ENCODE measurements at regions not wholly inside any gene's neighbourhood (a gene's known extent, or its start where the extent isn't known, plus 50 kb on each side); places are given as distances from the start of the nearest gene placed in this dataset.

DNA sequence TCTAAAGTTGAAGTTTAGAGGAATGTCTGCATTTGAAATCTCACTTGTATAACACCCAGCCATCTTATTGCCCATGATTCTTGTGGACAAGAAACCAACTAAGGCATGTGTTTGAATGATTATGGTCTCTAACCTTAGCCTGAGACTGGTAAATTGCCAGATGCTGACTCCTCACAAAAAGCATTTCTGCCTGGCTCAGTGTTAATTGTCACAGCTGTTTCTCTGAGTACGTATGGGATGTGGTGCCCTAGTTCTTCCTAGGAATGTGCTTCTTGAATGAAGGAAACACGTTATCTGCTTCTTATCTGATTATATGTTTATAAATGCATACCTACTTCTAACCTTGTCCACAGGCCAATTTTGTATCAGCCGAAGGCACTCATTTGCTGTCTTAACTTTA, 63.1 kb upstream of the NDP start:
- no peak overlapping the region for H2AFZ ChIP-seq (ENCODE audit: low read length)
- no peak overlapping the region for H3K9ac ChIP-seq (ENCODE audit: extremely low read depth, insufficient read length, low read length)
- H2AK5ac ChIP-seq (ENCODE audit: insufficient read length, low read length) = no peak overlapping the region
- no peak overlapping the region for H4K91ac ChIP-seq (ENCODE audit: insufficient read length, low read depth, low read length)
- no peak overlapping the region for H2BK20ac ChIP-seq (ENCODE audit: low read depth, low read length, poor library complexity, severe bottlenecking)
- H3K36me3 Mint-ChIP-seq (ENCODE audit: insufficient read depth in 1 of 3, low read depth in 3 of 3) = no peaks in the 10 kb centered on the region; a peak in 1 of 7 replicates
- H3K79me2 ChIP-seq (ENCODE audit: insufficient read depth, low read length) = no peaks in the 10 kb centered on the region
- H3K27me3 Mint-ChIP-seq (ENCODE audit: low read depth) = no peaks in the 10 kb centered on the region; the same call in 1 of the 2 replicates
- no peaks in the 10 kb centered on the region for H3K23me2 ChIP-seq (ENCODE audit: insufficient read length, low read depth, low read length, poor library complexity, severe bottlenecking)
- H3K4ac ChIP-seq (ENCODE audit: low read depth, low read length) = no peak overlapping the region
- H3K23ac ChIP-seq (ENCODE audit: insufficient read length, low read depth, low read length) = no peak overlapping the region
- peaks cover 7 to 17% of the 10 kb centered on the region in 2 experiments for H3K4me1 Mint-ChIP-seq
- H2BK120ac ChIP-seq (ENCODE audit: low read depth, low read length, poor library complexity, severe bottlenecking) = no peak overlapping the region
- no peak overlapping the region for H3T11ph ChIP-seq (ENCODE audit: low read length)
- H4K5ac ChIP-seq (ENCODE audit: insufficient read length, low read depth, low read length) = no peak overlapping the region
- H3K27ac Mint-ChIP-seq = no peak overlapping the region
- H2BK15ac ChIP-seq (ENCODE audit: low read depth, low read length) = no peak overlapping the region
- H3K56ac ChIP-seq (ENCODE audit: insufficient read length, low read depth, low read length) = no peak overlapping the region
- H3K18ac ChIP-seq (ENCODE audit: insufficient read length, low read depth, low read length) = no peak overlapping the region
- H3K27me3 ChIP-seq (ENCODE audit: insufficient read depth, low read length) = no peaks in the 10 kb centered on the region
- H3K4me2 ChIP-seq (ENCODE audit: insufficient read depth, insufficient read length, low read length) = no peak overlapping the region
- H2BK12ac ChIP-seq (ENCODE audit: insufficient read length, low read depth, low read length) = no peak overlapping the region
- peaks cover 60 to 75% of the 10 kb centered on the region in 2 experiments for H3K9me3 Mint-ChIP-seq
- H4K20me1 ChIP-seq (ENCODE audit: control insufficient read depth, insufficient read depth, insufficient read length) = no peaks in the 10 kb centered on the region
- no CpG with 5 or more reads among the region's 3 CpGs for whole genome bisulfite sequencing (ENCODE audit: extremely low coverage, insufficient read length, low lambda C conversion rate)
- H2BK5ac ChIP-seq (ENCODE audit: insufficient read length, low read length) = no peak overlapping the region
- no peak for DNase-seq
- H3K4me3 Mint-ChIP-seq = no peak overlapping the region
- TF ChIP-seq, protein P1, sequence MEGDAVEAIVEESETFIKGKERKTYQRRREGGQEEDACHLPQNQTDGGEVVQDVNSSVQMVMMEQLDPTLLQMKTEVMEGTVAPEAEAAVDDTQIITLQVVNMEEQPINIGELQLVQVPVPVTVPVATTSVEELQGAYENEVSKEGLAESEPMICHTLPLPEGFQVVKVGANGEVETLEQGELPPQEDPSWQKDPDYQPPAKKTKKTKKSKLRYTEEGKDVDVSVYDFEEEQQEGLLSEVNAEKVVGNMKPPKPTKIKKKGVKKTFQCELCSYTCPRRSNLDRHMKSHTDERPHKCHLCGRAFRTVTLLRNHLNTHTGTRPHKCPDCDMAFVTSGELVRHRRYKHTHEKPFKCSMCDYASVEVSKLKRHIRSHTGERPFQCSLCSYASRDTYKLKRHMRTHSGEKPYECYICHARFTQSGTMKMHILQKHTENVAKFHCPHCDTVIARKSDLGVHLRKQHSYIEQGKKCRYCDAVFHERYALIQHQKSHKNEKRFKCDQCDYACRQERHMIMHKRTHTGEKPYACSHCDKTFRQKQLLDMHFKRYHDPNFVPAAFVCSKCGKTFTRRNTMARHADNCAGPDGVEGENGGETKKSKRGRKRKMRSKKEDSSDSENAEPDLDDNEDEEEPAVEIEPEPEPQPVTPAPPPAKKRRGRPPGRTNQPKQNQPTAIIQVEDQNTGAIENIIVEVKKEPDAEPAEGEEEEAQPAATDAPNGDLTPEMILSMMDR (conservative IDR thresholded peaks at IDR 0.05) = no peak
- no peak overlapping the region for H3K27ac ChIP-seq (ENCODE audit: insufficient read length, low read depth, low read length)
- H3K14ac ChIP-seq (ENCODE audit: insufficient read depth, low read length) = no peak overlapping the region
- no peaks in the 10 kb centered on the region for H3K4me1 ChIP-seq (ENCODE audit: insufficient read depth, low read length)
- peaks cover 30% of the 10 kb centered on the region for H3K9me3 ChIP-seq (ENCODE audit: control insufficient read depth, low read depth, low read length)
- no peak overlapping the region for H4K8ac ChIP-seq (replicated peaks; ENCODE audit: insufficient read length, low read depth, low read length)
- H3K79me1 ChIP-seq (ENCODE audit: insufficient read depth, low read depth, low read length, poor library complexity, severe bottlenecking) = no peaks in the 10 kb centered on the region
